ENCODE measurements at regions not wholly inside any gene's neighbourhood (a gene's known extent, or its start where the extent isn't known, plus 50 kb on each side); places are given as distances from the start of the nearest gene placed in this dataset.

DNA sequence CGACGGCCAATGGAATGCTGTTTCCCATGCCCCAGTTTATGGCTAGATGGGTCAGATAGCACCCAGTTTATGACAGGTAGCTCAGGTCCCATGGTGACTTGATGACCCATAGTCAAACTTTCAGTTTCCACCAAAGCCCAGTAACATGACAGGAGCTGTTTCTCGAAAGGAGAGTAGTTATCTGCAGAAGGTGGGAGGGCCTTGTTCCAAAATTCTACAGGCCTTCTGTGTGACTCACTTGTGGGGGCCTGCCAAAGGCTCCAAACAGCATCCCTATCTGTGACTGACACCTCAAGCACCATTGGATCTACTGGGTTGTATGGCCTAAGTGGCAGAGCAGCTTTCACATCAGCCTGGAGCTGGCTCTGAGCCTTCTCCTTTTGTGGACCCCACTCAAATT, 379.7 kb upstream of the MANEA start:
- TF ChIP-seq, protein P1, sequence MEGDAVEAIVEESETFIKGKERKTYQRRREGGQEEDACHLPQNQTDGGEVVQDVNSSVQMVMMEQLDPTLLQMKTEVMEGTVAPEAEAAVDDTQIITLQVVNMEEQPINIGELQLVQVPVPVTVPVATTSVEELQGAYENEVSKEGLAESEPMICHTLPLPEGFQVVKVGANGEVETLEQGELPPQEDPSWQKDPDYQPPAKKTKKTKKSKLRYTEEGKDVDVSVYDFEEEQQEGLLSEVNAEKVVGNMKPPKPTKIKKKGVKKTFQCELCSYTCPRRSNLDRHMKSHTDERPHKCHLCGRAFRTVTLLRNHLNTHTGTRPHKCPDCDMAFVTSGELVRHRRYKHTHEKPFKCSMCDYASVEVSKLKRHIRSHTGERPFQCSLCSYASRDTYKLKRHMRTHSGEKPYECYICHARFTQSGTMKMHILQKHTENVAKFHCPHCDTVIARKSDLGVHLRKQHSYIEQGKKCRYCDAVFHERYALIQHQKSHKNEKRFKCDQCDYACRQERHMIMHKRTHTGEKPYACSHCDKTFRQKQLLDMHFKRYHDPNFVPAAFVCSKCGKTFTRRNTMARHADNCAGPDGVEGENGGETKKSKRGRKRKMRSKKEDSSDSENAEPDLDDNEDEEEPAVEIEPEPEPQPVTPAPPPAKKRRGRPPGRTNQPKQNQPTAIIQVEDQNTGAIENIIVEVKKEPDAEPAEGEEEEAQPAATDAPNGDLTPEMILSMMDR (IDR thresholded peaks at IDR 0.05; ENCODE audit: low read depth, low read length) = no peak
- TF ChIP-seq, protein P2, sequence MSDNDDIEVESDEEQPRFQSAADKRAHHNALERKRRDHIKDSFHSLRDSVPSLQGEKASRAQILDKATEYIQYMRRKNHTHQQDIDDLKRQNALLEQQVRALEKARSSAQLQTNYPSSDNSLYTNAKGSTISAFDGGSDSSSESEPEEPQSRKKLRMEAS (IDR thresholded peaks at IDR 0.05; ENCODE audit: low read depth, low read length) = no peak
- TF ChIP-seq MYC (IDR thresholded peaks at IDR 0.05; ENCODE audit: low read depth, low read length) = no peak
- TF ChIP-seq POLR2A (IDR thresholded peaks at IDR 0.05; ENCODE audit: extremely low read depth, insufficient read length) = no peak

Data from NB4 (cell line).